ENCODE measurements at regions not wholly inside any gene's neighbourhood (a gene's known extent, or its start where the extent isn't known, plus 50 kb on each side); places are given as distances from the start of the nearest gene placed in this dataset.

- TF ChIP-seq POLR2AphosphoS5 (IDR thresholded peaks at IDR 0.05) (peak in 1 of 2 donors; percentile 53), EP300 (IDR thresholded peaks at IDR 0.05) (no peak), CTCF (IDR thresholded peaks at IDR 0.05) (no peak), POLR2A (IDR thresholded peaks at IDR 0.05; ENCODE audit: low read depth) (no peak)
- Histone ChIP-seq H3K36me3 (no peaks in the 10 kb centered on the region), H3K4me1 (peaks cover 25 to 46% (median 42%) of the 10 kb centered on the region in 4 donors), H3K9me3 (no peaks in the 10 kb centered on the region), H3K27me3 (no peaks in the 10 kb centered on the region), H3K27ac (replicated peaks in 1 of 4) (peak overlapping the region; percentile 76 to 88 (median 82)), H3K4me3 (no peak overlapping the region)
- no peak for DNase-seq (ENCODE audit: extremely low spot score)
- intact Hi-C loops (cut with DNase I) = loop anchor here (10.0 kb wide), 1 partner anchor 120 kb away; no protein-coding TSS in a partner anchor
- WGBS = 13% methylated on average over 1 of the region's 1 CpG
Measured at GRCh38 chr1:182174513-182174855, 113.0 kb upstream of the ZNF648 start.

- 31% methylated on average over 5 of the region's 5 CpGs for WGBS
Measured at GRCh38 chr1:182173808-182174512, 112.4 kb upstream of the ZNF648 start.

GRCh38 chr1:182172699-182173098 is 111.2 kb upstream of the ZNF648 start:
- TF ChIP-seq EP300 (IDR thresholded peaks at IDR 0.05) (no peak), POLR2A (IDR thresholded peaks at IDR 0.05; ENCODE audit: low read depth) (no peak), POLR2AphosphoS5 (IDR thresholded peaks at IDR 0.05) (no peak), CTCF (IDR thresholded peaks at IDR 0.05) (no peak)
- H3K9me3 ChIP-seq = no peaks in the 10 kb centered on the region
- H3K4me1 ChIP-seq = peaks cover 25 to 46% (median 42%) of the 10 kb centered on the region in 4 donors
- H3K27ac ChIP-seq (replicated peaks in 1 of 4) = peak overlapping the region in 2 of 4 donors; percentile 76 to 88
- no peaks in the 10 kb centered on the region for H3K36me3 ChIP-seq
- H3K27me3 ChIP-seq = no peaks in the 10 kb centered on the region
- H3K4me3 ChIP-seq = no peak overlapping the region
- intact Hi-C loops (cut with DNase I) = loop anchor here (10.0 kb wide), 1 partner anchor 122 kb away; no protein-coding TSS in a partner anchor
- no peak for DNase-seq (ENCODE audit: extremely low spot score)

More at GRCh38 chr1:182173808-182174512, 112.4 kb upstream of the ZNF648 start:
- no peak for DNase-seq (ENCODE audit: extremely low spot score)
- Histone ChIP-seq H3K9me3 (no peaks in the 10 kb centered on the region), H3K27ac (replicated peaks in 1 of 4) (peak overlapping the region; percentile 76 to 88 (median 82)), H3K4me3 (no peak overlapping the region), H3K4me1 (peaks cover 25 to 46% (median 42%) of the 10 kb centered on the region in 4 donors), H3K27me3 (no peaks in the 10 kb centered on the region), H3K36me3 (no peaks in the 10 kb centered on the region)
- TF ChIP-seq CTCF (IDR thresholded peaks at IDR 0.05) (no peak), POLR2AphosphoS5 (IDR thresholded peaks at IDR 0.05) (peak; percentile 74 to 78), EP300 (IDR thresholded peaks at IDR 0.05) (peak; percentile 27), POLR2A (IDR thresholded peaks at IDR 0.05; ENCODE audit: low read depth) (no peak)
- intact Hi-C loops (cut with DNase I) = loop anchor here (10.0 kb wide), 1 partner anchor 121 kb away; no protein-coding TSS in a partner anchor

- intact Hi-C loops (cut with DNase I) = loop anchor here (10.0 kb wide), 1 partner anchor 124 kb away; no protein-coding TSS in a partner anchor
Measured at GRCh38 chr1:182170891-182171461, 109.5 kb upstream of the ZNF648 start.

More at GRCh38 chr1:182170891-182171461, 109.5 kb upstream of the ZNF648 start:
- Histone ChIP-seq H3K27me3 (no peaks in the 10 kb centered on the region), H3K4me1 (peaks cover 25 to 57% (median 46%) of the 10 kb centered on the region in 4 donors), H3K36me3 (no peaks in the 10 kb centered on the region), H3K9me3 (no peaks in the 10 kb centered on the region), H3K4me3 (no peak overlapping the region), H3K27ac (replicated peaks in 1 of 4) (peak overlapping the region in 3 of 4 donors; percentile 20 to 26 (median 24))
- WGBS = 48% methylated on average over 7 of the region's 7 CpGs
- TF ChIP-seq POLR2AphosphoS5 (IDR thresholded peaks at IDR 0.05) (peak in 1 of 2 donors; percentile 11), CTCF (IDR thresholded peaks at IDR 0.05) (no peak)
- DNase-seq (ENCODE audit: extremely low spot score) = no peak

All from esophagus muscularis mucosa (tissue), 4 donors.